Kidney (tissue), 13 donors: ENCODE measurements at regions not wholly inside any gene's neighbourhood (a gene's known extent, or its start where the extent isn't known, plus 50 kb on each side); places are given as distances from the start of the nearest gene placed in this dataset.

Experiments used
- DNase-seq, 5 donors: peaks; one replicate each; pipeline ENCODE4 v3.0.0-alpha.2; 2013 to 2020
- FAIRE-seq: peaks from 2 replicates; lab custom pipeline; 2012; peaks lifted over from hg19 to GRCh38; lab: Jason Lieb, UNC
- H3K27ac ChIP-seq, 2 donors: one replicate each; pipeline ENCODE4 v1.7.0; 2013; ENCODE audit warnings: low read depth in 2 of 2, low read length in 2 of 2, inconsistent platforms in 1 of 2
- H3K27me3 ChIP-seq: one replicate; pipeline ENCODE4 v1.7.1; 2013; ENCODE audit warnings: low read length, inconsistent platforms; ENCODE audit not compliant: control insufficient read depth, insufficient read depth
- H3K36me3 ChIP-seq, 3 donors: one replicate each; pipeline versions ENCODE4 v1.7.0 to v1.7.1; 2013; ENCODE audit warnings: low read length in 3 of 3, control low read depth in 1 of 3, inconsistent platforms in 1 of 3; ENCODE audit not compliant: insufficient read depth in 3 of 3, control insufficient read depth in 2 of 3
- H3K4me1 ChIP-seq, 3 donors: one replicate each; pipeline versions ENCODE4 v1.7.0 to v1.7.1; 2013; ENCODE audit warnings: low read length in 3 of 3, inconsistent platforms in 1 of 3, low read depth in 1 of 3; ENCODE audit not compliant: control insufficient read depth in 2 of 3, insufficient read depth in 2 of 3
- H3K4me3 ChIP-seq, 3 donors: one replicate each; pipeline versions ENCODE4 v1.7.0 to v1.8.1; 2013; ENCODE audit warnings: low read length in 3 of 3, control low read depth in 1 of 3, inconsistent platforms in 1 of 3
- H3K9ac ChIP-seq, 3 donors: one replicate each; pipeline versions ENCODE4 v1.7.0 to v1.7.1; 2013; ENCODE audit warnings: low read length in 3 of 3, control low read depth in 1 of 3, inconsistent platforms in 1 of 3
- H3K9me3 ChIP-seq, 3 donors: one replicate each; pipeline versions ENCODE4 v1.7.0 to v1.7.1; 2013; ENCODE audit warnings: low read length in 3 of 3, control low read depth in 1 of 3, inconsistent platforms in 1 of 3; ENCODE audit not compliant: control insufficient read depth in 2 of 3, insufficient read depth in 1 of 3
- intact Hi-C: fragments of 100-400 bp; cut with DNase I; formaldehyde crosslinking; loops from one replicate; pipeline ENCODE4 v1.11.1; 2022
- TF ChIP-seq, protein P1 (sequence below): IDR thresholded peaks from 3 replicates; pipeline ENCODE4 v1.5.1; 2012; ENCODE audit warnings: mild to moderate bottlenecking, moderate library complexity, borderline replicate concordance; ENCODE audit not compliant: insufficient read depth; ENCODE audit errors: extremely low read depth
- donor health status: control.
- donor health status: control.
- donor health status: control.
- donor health status: control.
- donor health status: control.
- donor health status: DM: yes; HTN: yes; CAD: no.
- donor health status: Normal renal cell carcinoma (clear cell type).

DNA sequence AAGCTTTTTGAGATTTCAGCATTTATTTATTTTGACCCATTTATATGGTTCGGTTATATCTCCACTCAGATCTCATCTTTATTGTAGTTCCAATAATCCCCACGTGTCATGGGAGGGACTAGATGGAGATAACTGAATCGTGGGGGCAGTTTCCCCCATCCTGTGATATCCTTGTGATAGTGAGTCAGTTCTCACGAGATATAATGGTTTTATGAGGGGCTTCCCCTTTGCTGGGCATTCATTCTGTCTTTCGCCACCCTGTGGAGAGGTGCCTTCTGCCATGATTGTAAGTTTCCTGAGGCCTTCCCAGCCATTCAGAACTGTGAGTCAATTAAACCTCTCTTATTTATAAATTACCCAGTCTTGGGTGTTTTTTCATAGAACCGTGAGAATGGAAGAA is 96.5 kb upstream of the PCSK1 start:
- no peak for FAIRE-seq
- Histone ChIP-seq H3K4me3 (no peak overlapping the region), H3K27me3 (no peaks in the 10 kb centered on the region), H3K27ac (no peak overlapping the region), H3K9ac (no peak overlapping the region), H3K4me1 (no peaks in the 10 kb centered on the region), H3K9me3 (no peaks in the 10 kb centered on the region), H3K36me3 (no peaks in the 10 kb centered on the region)
- intact Hi-C loops, result no loop called here
- TF ChIP-seq, protein P1, sequence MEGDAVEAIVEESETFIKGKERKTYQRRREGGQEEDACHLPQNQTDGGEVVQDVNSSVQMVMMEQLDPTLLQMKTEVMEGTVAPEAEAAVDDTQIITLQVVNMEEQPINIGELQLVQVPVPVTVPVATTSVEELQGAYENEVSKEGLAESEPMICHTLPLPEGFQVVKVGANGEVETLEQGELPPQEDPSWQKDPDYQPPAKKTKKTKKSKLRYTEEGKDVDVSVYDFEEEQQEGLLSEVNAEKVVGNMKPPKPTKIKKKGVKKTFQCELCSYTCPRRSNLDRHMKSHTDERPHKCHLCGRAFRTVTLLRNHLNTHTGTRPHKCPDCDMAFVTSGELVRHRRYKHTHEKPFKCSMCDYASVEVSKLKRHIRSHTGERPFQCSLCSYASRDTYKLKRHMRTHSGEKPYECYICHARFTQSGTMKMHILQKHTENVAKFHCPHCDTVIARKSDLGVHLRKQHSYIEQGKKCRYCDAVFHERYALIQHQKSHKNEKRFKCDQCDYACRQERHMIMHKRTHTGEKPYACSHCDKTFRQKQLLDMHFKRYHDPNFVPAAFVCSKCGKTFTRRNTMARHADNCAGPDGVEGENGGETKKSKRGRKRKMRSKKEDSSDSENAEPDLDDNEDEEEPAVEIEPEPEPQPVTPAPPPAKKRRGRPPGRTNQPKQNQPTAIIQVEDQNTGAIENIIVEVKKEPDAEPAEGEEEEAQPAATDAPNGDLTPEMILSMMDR, result no peak
- no peak for DNase-seq

DNA sequence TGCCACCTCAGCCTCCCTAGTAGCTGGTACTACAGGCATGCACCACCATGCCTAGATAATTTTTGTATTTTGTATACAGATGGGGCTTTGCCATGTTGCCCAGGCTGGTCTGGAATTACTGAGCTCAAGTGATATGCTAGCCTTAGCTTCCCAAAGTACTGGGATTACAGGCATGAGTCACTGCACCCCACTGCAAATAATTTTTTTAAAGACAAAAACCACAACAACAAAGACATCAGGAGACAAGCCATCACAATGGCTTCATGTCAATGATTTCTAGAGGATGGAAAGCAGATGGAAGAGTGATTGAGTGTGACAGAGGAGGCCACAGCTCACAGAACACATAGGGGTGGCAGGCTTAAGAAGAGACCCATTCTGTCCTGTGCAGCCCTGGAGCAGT is 97.9 kb upstream of the PCSK1 start:
- DNase-seq, result no peak
- Histone ChIP-seq H3K4me3 (no peak overlapping the region), H3K9ac (no peak overlapping the region), H3K27me3 (no peaks in the 10 kb centered on the region), H3K4me1 (no peaks in the 10 kb centered on the region), H3K36me3 (no peaks in the 10 kb centered on the region), H3K9me3 (no peaks in the 10 kb centered on the region), H3K27ac (no peak overlapping the region)
- TF ChIP-seq, protein P1, result no peak
- no peak for FAIRE-seq
- intact Hi-C loops, result no loop called here

DNA sequence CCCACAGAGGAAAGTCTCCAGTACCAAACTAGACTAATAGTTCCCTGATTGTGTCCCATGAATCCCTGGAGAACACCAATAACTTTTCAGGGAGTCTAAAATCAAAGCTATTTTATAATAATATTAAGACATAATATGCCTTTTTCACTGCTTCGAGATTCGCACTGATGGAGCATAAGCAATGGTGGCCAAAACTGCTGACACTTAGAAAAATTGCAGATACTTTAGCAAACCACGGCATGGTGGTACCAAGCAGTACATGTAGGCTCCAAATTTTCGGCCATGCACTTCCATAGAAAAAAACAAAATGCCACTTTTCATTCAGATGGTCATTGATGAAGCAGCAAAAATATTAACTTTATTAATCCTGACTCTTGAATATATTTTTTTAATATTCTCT is 100.3 kb upstream of the PCSK1 start:
- TF ChIP-seq, protein P1, result no peak
- no peaks in the 10 kb centered on the region for H3K27me3 ChIP-seq
- no peak overlapping the region for H3K27ac ChIP-seq
- H3K4me3 ChIP-seq, result no peak overlapping the region
- FAIRE-seq, result no peak
- H3K9ac ChIP-seq, result no peak overlapping the region
- DNase-seq, result no peak
- H3K9me3 ChIP-seq, result no peaks in the 10 kb centered on the region
- no peaks in the 10 kb centered on the region for H3K36me3 ChIP-seq
- intact Hi-C loops, result no loop called here
- no peaks in the 10 kb centered on the region for H3K4me1 ChIP-seq

DNA sequence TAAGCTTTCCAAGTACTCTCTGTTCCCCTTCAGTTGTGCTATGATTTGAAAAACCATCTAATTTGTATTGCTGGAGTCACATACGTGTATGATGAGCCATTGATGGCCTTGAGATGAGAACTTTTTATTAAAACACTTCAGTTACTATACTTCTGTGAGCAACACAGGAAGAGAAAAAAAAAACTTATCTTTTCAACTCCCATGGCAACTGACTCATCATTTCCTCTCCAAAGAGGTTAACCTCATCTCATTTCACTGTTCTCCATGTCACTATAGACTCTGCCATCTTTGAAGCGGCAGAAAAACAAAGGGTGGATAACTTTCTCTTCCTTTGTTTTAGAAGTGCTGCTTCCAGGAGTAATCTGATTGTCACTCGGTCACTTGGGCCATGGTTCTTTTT is 104.3 kb upstream of the PCSK1 start:
- intact Hi-C loops, result no loop called here
- Histone ChIP-seq H3K9me3 (no peaks in the 10 kb centered on the region), H3K27ac (no peak overlapping the region), H3K36me3 (no peaks in the 10 kb centered on the region), H3K4me1 (no peaks in the 10 kb centered on the region), H3K9ac (no peak overlapping the region), H3K4me3 (no peak overlapping the region), H3K27me3 (no peaks in the 10 kb centered on the region)
- TF ChIP-seq, protein P1, result no peak
- DNase-seq (peak in 1 of 5 donors; percentile 2), FAIRE-seq (no peak)
